Kidney epithelial cell (primary cell): ENCODE measurements at regions not wholly inside any gene's neighbourhood (a gene's known extent, or its start where the extent isn't known, plus 50 kb on each side); places are given as distances from the start of the nearest gene placed in this dataset.

Source experiments
- DNase-seq: peaks from one replicate; pipeline ENCODE4 v3.0.0-alpha.2; 2010; ENCODE audit warnings: low read depth
- H3K27me3 ChIP-seq: 2 replicates; pipeline ENCODE4 v1.6.0; 2011; ENCODE audit warnings: low read length; ENCODE audit not compliant: control insufficient read depth, insufficient read depth
- H3K36me3 ChIP-seq: 2 replicates; pipeline ENCODE4 v1.5.1; 2011; ENCODE audit warnings: low read length; ENCODE audit not compliant: control insufficient read depth, insufficient read depth
- H3K4me3 ChIP-seq: 2 replicates; pipeline ENCODE4 v1.5.1; 2011; ENCODE audit warnings: low read depth, mild to moderate bottlenecking, control low read depth, low read length
- TF ChIP-seq, protein P1 (sequence below): IDR thresholded peaks from 2 replicates; pipeline ENCODE4 v1.5.1; 2011; ENCODE audit warnings: mild to moderate bottlenecking, moderate library complexity, low read length, control low read depth, inconsistent platforms; ENCODE audit not compliant: insufficient read depth, poor library complexity, severe bottlenecking

DNA sequence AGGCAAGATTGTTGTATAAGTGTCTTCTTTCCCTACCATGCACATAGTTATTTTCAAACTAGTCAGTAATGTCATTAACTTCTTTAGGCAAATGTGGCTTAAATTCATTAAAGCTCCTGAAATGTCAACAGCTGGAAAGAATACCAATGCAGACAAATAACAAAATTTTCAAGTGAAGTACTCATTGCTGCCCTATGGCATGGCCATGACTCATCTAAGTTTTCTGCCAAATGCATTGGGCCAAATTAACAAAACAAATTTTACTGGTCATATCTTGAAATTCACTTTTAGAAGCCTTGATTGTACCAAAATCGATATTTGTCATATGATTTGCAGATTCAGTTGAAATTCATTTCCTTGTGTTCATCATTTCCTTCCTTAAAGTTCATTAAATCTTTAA, 915.9 kb downstream of the SLC6A15 start:
- Histone ChIP-seq H3K27me3 (no peaks in the 10 kb centered on the region), H3K36me3 (no peaks in the 10 kb centered on the region), H3K4me3 (no peak overlapping the region)
- DNase-seq = no peak
- TF ChIP-seq, protein P1, sequence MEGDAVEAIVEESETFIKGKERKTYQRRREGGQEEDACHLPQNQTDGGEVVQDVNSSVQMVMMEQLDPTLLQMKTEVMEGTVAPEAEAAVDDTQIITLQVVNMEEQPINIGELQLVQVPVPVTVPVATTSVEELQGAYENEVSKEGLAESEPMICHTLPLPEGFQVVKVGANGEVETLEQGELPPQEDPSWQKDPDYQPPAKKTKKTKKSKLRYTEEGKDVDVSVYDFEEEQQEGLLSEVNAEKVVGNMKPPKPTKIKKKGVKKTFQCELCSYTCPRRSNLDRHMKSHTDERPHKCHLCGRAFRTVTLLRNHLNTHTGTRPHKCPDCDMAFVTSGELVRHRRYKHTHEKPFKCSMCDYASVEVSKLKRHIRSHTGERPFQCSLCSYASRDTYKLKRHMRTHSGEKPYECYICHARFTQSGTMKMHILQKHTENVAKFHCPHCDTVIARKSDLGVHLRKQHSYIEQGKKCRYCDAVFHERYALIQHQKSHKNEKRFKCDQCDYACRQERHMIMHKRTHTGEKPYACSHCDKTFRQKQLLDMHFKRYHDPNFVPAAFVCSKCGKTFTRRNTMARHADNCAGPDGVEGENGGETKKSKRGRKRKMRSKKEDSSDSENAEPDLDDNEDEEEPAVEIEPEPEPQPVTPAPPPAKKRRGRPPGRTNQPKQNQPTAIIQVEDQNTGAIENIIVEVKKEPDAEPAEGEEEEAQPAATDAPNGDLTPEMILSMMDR = no peak

DNA sequence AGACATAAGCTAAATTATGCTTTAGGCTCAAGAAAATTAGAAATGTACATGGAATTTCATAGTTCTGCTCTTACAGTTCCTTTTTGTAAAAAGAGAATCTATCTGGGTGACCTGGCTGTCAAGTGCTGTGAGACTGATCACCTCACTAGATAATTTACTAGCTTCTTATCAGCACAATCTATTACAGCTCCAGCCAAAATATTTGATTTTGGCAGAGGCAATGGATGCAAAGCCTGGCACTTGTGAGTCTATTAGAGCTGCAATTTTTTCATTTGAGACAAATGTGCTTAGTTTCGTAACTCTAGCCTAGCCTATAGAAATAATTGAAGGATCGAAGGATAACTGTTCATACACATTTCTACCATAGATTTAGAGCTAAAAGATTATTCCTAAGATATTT, 927.5 kb downstream of the SLC6A15 start:
- no peak overlapping the region for H3K4me3 ChIP-seq
- no peak for DNase-seq
- TF ChIP-seq, protein P1 = no peak
- no peaks in the 10 kb centered on the region for H3K27me3 ChIP-seq
- no peaks in the 10 kb centered on the region for H3K36me3 ChIP-seq

DNA sequence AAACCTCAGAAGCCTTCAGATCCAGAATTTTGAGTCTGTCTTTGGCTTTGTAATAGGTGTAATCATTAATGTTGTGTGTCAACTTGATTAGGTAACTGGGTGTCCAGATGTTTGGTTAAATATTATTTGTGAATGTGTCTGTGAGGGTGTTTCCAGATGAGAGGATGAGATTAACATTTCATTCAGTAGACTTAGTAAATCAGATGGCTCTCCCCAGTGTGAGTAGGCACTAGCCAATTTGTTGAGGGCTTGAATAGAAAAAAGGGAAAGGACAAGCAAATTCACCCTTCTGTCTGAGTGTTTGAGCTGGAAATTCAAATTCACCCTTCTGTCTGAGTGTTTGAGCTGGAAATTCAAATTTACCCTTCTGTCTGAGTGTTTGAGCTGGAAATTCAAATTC, 932.2 kb downstream of the SLC6A15 start:
- Histone ChIP-seq H3K4me3 (no peak overlapping the region), H3K36me3 (no peaks in the 10 kb centered on the region), H3K27me3 (no peaks in the 10 kb centered on the region)
- TF ChIP-seq, protein P1 = no peak
- DNase-seq = no peak

DNA sequence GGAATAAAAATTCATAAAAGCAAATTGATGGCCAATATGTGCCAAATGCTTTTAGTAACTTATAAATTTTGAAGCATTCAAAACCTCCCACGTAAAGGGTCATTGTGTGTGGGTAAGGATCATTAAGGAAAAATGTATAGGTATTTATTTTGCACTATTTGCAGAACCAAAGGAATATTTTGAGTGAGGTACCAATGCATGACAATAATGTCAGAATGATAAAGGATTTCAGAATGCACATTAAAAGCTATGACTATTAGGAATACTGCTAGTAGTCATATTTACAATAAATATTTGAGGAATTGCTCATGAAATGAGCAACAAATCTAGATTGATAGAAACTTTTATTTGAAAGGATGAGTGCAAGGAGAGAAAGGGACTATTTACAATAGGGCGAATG, 932.8 kb downstream of the SLC6A15 start:
- Histone ChIP-seq H3K4me3 (no peak overlapping the region), H3K36me3 (no peaks in the 10 kb centered on the region), H3K27me3 (no peaks in the 10 kb centered on the region)
- TF ChIP-seq, protein P1 = no peak
- DNase-seq = no peak

DNA sequence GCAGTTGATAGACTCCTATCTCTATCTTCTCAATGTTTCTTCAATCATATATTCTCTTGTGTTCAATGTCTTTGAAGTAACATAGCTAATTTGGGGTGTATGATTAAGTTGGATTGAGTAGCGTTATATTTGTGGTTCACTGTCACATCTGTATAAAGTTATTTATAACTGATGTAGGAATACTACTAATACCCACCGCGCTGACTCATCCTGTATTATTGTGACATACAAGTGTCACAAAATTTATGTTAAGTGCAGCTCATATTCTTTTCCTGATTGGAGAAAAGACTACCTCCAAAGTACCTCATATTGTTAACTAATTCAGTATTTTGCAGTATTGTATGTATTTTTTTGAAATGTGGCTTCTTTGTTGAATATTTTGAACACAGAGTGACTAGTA, 940.8 kb downstream of the SLC6A15 start:
- no peaks in the 10 kb centered on the region for H3K36me3 ChIP-seq
- no peak for DNase-seq
- no peak overlapping the region for H3K4me3 ChIP-seq
- H3K27me3 ChIP-seq = no peaks in the 10 kb centered on the region
- TF ChIP-seq, protein P1 = no peak

DNA sequence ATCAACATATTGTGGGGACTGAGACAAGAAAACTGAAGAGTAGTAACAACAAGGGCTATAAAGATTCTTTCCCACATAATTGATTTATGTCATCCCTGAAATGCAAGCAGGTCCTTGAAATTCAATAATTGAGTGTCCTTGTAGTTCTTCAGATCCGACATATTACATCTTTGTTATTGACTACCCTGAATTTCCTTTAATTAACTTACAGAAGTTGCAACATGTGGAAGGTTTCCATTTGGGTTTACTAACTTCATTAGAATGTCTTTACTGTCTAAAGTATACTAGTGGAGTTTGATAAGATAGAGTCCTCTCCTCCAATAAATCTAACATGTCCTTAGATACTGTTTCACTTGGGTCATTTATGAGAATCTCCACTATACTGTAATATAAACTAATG, 951.8 kb downstream of the SLC6A15 start:
- no peak for DNase-seq
- H3K36me3 ChIP-seq = no peaks in the 10 kb centered on the region
- TF ChIP-seq, protein P1 = no peak
- no peaks in the 10 kb centered on the region for H3K27me3 ChIP-seq
- H3K4me3 ChIP-seq = no peak overlapping the region
